ENCODE measurements at regions not wholly inside any gene's neighbourhood (a gene's known extent, or its start where the extent isn't known, plus 50 kb on each side); places are given as distances from the start of the nearest gene placed in this dataset.

DNA sequence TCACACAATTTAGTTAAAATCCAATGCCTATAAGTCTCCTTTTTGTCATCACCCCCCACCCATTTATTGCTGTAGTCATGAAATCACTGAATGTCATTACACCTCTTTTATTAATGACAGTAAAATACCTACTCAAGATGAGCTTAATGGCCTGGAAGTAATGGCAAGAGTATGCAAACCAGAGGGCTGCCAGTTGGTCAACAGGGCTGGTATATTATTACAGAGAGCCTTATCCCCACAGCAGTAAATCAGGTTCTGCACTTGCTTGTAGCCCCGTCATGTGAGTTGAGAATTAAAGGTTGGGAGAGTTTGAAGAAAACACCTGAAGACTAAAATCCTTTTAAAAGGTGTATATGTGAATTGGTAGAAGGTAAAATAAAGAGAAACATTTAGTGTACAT is 372.4 kb downstream of the MAT2B start:
- Histone ChIP-seq H3K27me3 (ENCODE audit: insufficient read depth, low read length) (no peaks in the 10 kb centered on the region), H3K9ac (ENCODE audit: low read length) (no peak overlapping the region), H3K4me1 (ENCODE audit: insufficient read depth, low read length, severe bottlenecking) (no peaks in the 10 kb centered on the region), H2AFZ (ENCODE audit: low read length) (no peak overlapping the region), H3K4me3 (ENCODE audit: low read depth, low read length, poor library complexity, severe bottlenecking) (no peak overlapping the region), H3K36me3 (ENCODE audit: insufficient read depth, low read length) (no peaks in the 10 kb centered on the region), H3K27ac (ENCODE audit: low read depth, low read length, poor library complexity, severe bottlenecking) (no peak overlapping the region), H3K9me3 (ENCODE audit: low read length) (no peaks in the 10 kb centered on the region), H3K4me2 (ENCODE audit: low read length) (no peak overlapping the region), H4K20me1 (ENCODE audit: insufficient read depth, low read length) (no peaks in the 10 kb centered on the region), H3K9me2 (ENCODE audit: low read depth, low read length) (no peaks in the 10 kb centered on the region), H3K79me2 (ENCODE audit: insufficient read depth, low read length) (no peaks in the 10 kb centered on the region), H3F3A (ENCODE audit: insufficient read depth, low read length) (no peaks in the 10 kb centered on the region)
- no peak for TF ChIP-seq EZH2 (IDR thresholded peaks at IDR 0.05; ENCODE audit: borderline replicate concordance, low read length)
- TF ChIP-seq, protein P1, sequence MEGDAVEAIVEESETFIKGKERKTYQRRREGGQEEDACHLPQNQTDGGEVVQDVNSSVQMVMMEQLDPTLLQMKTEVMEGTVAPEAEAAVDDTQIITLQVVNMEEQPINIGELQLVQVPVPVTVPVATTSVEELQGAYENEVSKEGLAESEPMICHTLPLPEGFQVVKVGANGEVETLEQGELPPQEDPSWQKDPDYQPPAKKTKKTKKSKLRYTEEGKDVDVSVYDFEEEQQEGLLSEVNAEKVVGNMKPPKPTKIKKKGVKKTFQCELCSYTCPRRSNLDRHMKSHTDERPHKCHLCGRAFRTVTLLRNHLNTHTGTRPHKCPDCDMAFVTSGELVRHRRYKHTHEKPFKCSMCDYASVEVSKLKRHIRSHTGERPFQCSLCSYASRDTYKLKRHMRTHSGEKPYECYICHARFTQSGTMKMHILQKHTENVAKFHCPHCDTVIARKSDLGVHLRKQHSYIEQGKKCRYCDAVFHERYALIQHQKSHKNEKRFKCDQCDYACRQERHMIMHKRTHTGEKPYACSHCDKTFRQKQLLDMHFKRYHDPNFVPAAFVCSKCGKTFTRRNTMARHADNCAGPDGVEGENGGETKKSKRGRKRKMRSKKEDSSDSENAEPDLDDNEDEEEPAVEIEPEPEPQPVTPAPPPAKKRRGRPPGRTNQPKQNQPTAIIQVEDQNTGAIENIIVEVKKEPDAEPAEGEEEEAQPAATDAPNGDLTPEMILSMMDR (IDR thresholded peaks at IDR 0.05; ENCODE audit: low read length), result no peak

DNA sequence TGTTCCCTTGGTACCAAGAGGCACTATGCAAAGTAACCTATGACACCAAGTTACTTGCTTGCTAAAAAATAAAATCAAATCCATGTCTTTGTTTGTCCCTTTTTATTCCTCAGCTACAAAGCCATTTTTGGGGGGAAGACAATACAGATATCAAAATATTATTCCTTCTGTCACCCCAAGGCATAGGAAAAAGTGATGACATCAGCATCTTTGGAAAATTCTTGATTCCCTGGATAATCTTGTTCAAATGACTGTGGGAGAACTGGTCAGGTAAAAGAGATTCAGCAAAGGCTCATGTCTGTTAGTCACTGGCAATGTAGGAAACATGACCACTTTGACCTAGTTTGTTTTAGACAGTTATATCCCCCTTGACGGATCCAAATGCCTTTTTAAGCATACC is 373.1 kb downstream of the MAT2B start:
- H3K27ac ChIP-seq (ENCODE audit: low read depth, low read length, poor library complexity, severe bottlenecking), result no peak overlapping the region
- no peaks in the 10 kb centered on the region for H3K4me1 ChIP-seq (ENCODE audit: insufficient read depth, low read length, severe bottlenecking)
- no peaks in the 10 kb centered on the region for H3K27me3 ChIP-seq (ENCODE audit: insufficient read depth, low read length)
- H3K4me2 ChIP-seq (ENCODE audit: low read length), result no peak overlapping the region
- H4K20me1 ChIP-seq (ENCODE audit: insufficient read depth, low read length), result no peaks in the 10 kb centered on the region
- H3K9me2 ChIP-seq (ENCODE audit: low read depth, low read length), result no peaks in the 10 kb centered on the region
- no peak overlapping the region for H2AFZ ChIP-seq (ENCODE audit: low read length)
- no peak overlapping the region for H3K9ac ChIP-seq (ENCODE audit: low read length)
- no peaks in the 10 kb centered on the region for H3K9me3 ChIP-seq (ENCODE audit: low read length)
- no peaks in the 10 kb centered on the region for H3K36me3 ChIP-seq (ENCODE audit: insufficient read depth, low read length)
- H3F3A ChIP-seq (ENCODE audit: insufficient read depth, low read length), result no peaks in the 10 kb centered on the region
- H3K79me2 ChIP-seq (ENCODE audit: insufficient read depth, low read length), result no peaks in the 10 kb centered on the region
- H3K4me3 ChIP-seq (ENCODE audit: low read depth, low read length, poor library complexity, severe bottlenecking), result no peak overlapping the region
- no peak for TF ChIP-seq EZH2 (IDR thresholded peaks at IDR 0.05; ENCODE audit: borderline replicate concordance, low read length)
- TF ChIP-seq, protein P1 (IDR thresholded peaks at IDR 0.05; ENCODE audit: low read length), result no peak

DNA sequence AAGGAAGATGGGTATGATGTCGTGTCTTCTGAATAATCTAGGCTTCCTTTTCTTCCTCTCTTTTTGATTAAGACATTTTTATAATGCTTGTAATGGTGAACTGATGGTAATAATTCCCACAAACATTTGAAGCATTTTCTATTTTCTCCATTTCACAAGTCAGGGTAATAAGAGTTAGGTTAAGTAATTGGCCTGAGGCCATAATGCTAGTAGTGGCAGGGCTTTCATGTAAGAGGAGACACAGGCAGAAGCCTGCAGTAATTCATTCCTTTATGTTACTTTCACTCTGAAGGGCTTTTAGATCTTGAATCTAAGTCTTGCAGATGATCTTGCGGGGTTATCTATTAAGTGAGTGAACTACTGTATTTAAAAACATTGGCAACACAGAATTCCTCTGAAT is 374.9 kb downstream of the MAT2B start:
- Histone ChIP-seq H3K4me1 (ENCODE audit: insufficient read depth, low read length, severe bottlenecking) (no peaks in the 10 kb centered on the region), H3K36me3 (ENCODE audit: insufficient read depth, low read length) (no peaks in the 10 kb centered on the region), H3K4me2 (ENCODE audit: low read length) (no peak overlapping the region), H4K20me1 (ENCODE audit: insufficient read depth, low read length) (no peaks in the 10 kb centered on the region), H3K4me3 (ENCODE audit: low read depth, low read length, poor library complexity, severe bottlenecking) (no peak overlapping the region), H3K9ac (ENCODE audit: low read length) (no peak overlapping the region), H3F3A (ENCODE audit: insufficient read depth, low read length) (no peaks in the 10 kb centered on the region), H3K79me2 (ENCODE audit: insufficient read depth, low read length) (no peaks in the 10 kb centered on the region), H3K27me3 (ENCODE audit: insufficient read depth, low read length) (no peaks in the 10 kb centered on the region), H3K9me3 (ENCODE audit: low read length) (no peaks in the 10 kb centered on the region), H3K9me2 (ENCODE audit: low read depth, low read length) (no peaks in the 10 kb centered on the region), H2AFZ (ENCODE audit: low read length) (no peak overlapping the region), H3K27ac (ENCODE audit: low read depth, low read length, poor library complexity, severe bottlenecking) (no peak overlapping the region)
- TF ChIP-seq EZH2 (IDR thresholded peaks at IDR 0.05; ENCODE audit: borderline replicate concordance, low read length), result no peak
- TF ChIP-seq, protein P1 (IDR thresholded peaks at IDR 0.05; ENCODE audit: low read length), result no peak
